Umbilical cord (tissue), 1 donor: ENCODE measurements at regions not wholly inside any gene's neighbourhood (a gene's known extent, or its start where the extent isn't known, plus 50 kb on each side); places are given as distances from the start of the nearest gene placed in this dataset.
A peak's percentile ranks its signal among the peaks of the same experiment; 100 is the strongest.

Source experiments
- DNase-seq: peaks from one replicate; pipeline ENCODE4 v3.0.0-alpha.2; 2015; ENCODE audit warnings: low spot score

DNA sequence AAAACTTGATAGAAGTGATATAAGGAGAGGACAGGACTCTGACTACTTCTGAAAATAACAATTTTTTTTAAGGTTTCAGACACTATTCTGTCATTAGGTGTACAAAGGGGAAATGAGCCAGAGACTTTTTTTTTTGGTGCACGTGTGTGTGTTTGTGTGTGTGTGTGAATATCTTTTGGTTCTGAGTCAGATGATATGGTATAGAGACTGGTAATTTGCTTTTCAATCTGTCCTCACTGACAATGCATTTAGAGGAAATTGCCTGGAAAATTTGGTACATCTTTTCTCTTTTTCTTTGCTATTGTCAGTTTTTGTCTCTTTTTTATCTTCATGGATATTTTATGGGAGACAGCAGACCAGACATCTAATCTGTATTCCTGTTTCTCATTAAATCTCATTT lies 59.3 kb downstream of the DDIT4L start:
- no peak for DNase-seq

DNA sequence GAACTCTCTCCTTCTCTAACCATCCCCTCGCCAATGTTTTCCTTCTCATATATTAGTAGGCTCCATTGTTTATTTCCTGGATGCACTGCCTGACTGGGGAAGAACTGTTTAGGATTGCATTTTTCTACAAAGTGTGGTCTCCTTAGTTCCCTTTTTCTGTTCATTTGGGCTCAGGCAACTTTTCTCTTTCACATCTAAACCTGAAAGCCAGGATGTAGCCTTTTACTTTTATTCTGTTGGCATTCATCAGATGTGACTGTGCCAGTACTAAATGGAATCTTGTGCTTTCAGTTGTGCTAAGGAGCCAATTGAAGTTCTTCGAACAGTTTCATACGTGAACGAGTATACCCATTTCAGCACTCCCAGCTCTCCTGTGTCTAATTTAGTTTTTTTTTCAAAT lies 59.8 kb downstream of the DDIT4L start:
- no peak for DNase-seq

GRCh38 chr4:100129774-100130173 lies 60.5 kb downstream of the DDIT4L start:
- no peak for DNase-seq

- DNase-seq: no peak
Measured at GRCh38 chr4:100128338-100128737, 61.9 kb downstream of the DDIT4L start.

- DNase-seq: no peak
Measured at GRCh38 chr4:100124715-100125114, 65.6 kb downstream of the DDIT4L start.

- DNase-seq: no peak
Measured at GRCh38 chr4:100118181-100118580, 72.1 kb downstream of the DDIT4L start.

GRCh38 chr4:100117750-100118149 lies 72.5 kb downstream of the DDIT4L start:
- no peak for DNase-seq

DNA sequence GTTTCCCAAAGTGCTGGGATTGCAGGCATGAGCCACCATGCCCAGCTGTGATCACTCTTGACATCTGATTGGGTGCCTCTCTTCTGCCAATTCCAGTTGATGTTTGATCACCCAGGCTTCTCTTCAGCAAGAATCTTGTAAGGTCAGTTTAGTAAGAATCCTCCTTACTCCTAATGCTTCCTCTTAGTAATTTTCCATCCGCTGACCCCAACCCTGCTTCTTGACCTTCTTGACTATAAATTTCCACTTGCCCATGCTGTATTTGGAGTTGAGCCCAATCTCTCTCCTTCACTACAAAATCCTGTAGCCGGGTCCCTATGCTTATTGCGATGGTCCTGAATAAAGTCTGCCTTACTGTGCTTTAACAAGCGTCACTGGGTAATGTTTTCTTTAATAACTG lies 75.4 kb downstream of the DDIT4L start:
- no peak for DNase-seq

DNA sequence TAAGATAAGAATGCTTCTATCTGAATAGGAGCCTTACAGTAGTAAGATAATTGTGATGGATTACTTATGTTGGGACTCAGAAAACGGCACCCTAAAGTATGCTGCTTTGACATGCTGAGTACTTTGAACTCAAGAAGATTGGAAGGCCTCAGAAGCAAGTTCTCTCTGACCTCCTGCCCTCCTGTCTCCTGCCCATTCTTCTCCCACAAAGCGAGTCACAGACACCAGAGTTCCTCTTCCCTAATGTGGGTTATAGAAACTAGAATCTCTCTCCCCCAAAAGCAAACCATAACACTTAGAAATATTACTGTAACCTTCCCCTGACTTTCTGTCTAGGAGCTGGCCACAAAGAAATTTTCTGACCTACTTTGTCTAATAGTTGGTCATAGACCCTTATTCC lies 76.5 kb downstream of the DDIT4L start:
- DNase-seq: no peak

- DNase-seq: no peak
Measured at GRCh38 chr4:100113096-100113495, 77.2 kb downstream of the DDIT4L start.

- DNase-seq: no peak
Measured at GRCh38 chr4:100109921-100110320, 80.3 kb downstream of the DDIT4L start.

- DNase-seq: no peak
Measured at GRCh38 chr4:100108869-100109268, 81.4 kb downstream of the DDIT4L start.

GRCh38 chr4:100106982-100107381 lies 83.3 kb downstream of the DDIT4L start:
- no peak for DNase-seq

DNA sequence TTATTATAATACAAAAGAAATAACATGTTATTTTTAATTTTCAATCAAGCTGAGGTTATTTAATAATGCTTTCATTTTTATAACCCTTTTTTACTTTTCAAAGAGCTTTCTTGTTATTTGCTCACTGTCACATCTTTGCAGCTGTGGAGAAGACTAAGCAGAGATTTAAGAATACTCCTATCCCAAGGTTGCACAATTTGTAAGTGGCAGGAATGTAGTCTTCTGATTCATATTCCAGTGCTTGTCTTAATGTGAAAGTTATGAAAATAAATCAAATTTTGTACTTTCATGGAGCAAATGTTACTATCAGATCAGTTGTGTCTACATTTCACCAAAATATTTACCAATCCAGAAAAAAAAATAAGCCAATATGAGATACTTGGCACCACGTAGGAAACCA lies 86.6 kb downstream of the DDIT4L start:
- no peak for DNase-seq

DNA sequence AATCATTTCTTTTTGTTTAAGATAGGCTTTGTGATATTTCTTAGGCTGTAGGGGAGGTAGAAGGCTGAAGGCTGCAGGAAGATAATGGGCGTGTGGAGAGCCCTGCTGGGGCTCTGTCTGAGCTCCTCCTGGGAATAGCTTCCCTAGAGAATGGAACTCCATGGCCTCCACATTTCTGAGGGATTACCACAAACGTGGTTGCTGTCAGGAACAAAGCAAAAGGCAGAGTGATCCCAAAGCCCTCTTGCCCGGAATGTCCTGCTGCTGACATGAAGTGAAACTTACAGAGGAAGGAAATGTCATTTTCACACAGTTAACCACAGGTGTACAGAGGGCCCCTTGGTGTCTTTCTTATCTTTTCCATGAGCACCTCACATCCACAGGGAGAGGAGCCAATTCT lies 89.3 kb downstream of the DDIT4L start:
- no peak for DNase-seq

- DNase-seq: no peak
Measured at GRCh38 chr4:100099746-100100145, 90.5 kb downstream of the DDIT4L start.

DNA sequence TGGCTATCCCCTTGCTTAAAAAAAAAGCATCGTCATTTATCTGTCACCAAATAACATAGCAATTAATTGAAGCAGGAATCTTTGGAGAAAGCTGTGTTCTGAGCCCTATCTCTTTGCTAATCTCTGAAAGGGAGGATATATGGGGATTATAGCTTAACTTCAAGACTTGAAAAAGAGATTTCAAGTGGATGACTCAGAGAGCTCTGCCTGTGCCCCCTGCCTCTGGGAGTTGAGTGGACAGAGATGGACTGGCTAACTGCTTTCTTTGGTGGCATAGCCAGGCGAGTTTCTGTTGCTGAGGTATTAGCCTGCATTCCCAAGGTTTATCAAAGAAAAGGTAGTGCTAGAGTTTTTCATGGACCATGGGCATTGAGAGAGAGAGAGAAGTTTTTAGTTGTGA lies 91.6 kb downstream of the DDIT4L start:
- DNase-seq: peak; percentile 45

- peak; percentile 76 for DNase-seq
Measured at GRCh38 chr4:100098011-100098545, 92.2 kb downstream of the DDIT4L start.

GRCh38 chr4:100095729-100096595 lies 94.3 kb downstream of the DDIT4L start:
- DNase-seq: peak; percentile 74

DNA sequence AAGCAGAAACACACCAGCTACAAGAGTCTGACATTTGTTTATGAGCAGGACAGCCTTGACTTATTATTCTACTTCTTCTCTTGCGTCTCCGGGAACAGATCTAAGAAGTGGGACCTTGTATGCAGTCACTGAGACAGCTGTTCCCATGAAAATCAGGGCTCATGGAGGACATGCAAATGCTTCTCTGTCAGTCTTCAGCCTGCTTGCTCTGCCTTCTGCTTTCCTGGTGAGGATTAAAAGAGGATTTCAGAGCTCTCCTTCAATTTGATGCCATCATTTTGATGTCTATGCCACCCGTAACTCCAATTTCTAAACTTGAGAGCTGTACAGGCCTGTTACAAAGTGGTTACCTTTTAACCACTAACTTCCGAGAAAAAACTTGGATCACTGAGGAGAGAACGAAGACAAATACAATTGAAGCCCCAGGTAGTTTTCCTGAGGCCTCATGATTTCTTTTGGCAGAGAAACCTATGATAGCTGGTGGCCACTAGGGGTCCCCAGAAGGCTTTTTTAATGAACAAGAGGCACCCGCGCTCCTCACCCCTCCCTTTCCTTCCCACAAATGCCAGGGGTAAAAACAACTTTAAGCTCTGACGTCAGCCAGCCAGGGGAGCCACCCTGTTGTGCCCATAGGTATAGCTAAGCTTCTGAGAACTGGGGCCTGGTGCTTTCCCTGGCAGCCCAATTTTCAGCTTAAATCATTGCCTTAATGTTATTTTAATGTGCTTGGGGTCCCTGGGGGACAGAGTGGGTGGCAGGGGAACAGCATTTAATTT lies 97.0 kb downstream of the DDIT4L start:
- DNase-seq: peak; percentile 89

GRCh38 chr4:100087743-100088142 lies 102.5 kb downstream of the DDIT4L start:
- no peak for DNase-seq

- DNase-seq: no peak
Measured at GRCh38 chr4:100086766-100087431, 103.4 kb downstream of the DDIT4L start.
